Activated CD4-positive, alpha-beta memory T cell treated with anti-CD3 and anti-CD28 coated beads, Interleukin-2, amount 10 ng/mL, durations not matched to agents 7 days and 5 days (primary cell): ENCODE measurements at regions not wholly inside any gene's neighbourhood (a gene's known extent, or its start where the extent isn't known, plus 50 kb on each side); places are given as distances from the start of the nearest gene placed in this dataset.

ENCODE experiments used
- CTCF ChIA-PET: fragments of 350-600 bp; sonication (Branson Sonifier 250); formaldehyde crosslinking; loops from one replicate; lab custom pipeline; 2021; ENCODE audit warnings: antibody characterized with exemption, inconsistent platforms; lab: Charles Lee
- POLR2A ChIA-PET: fragments of 350-600 bp; sonication (Branson Sonifier 250); formaldehyde crosslinking; loops from one replicate; lab custom pipeline; 2021; ENCODE audit warnings: antibody characterized with exemption; lab: Charles Lee
- DNase-seq: peaks from one replicate; pipeline ENCODE4 v3.0.0-alpha.2; 2020
- H3K27ac Mint-ChIP-seq: one replicate; pipeline ENCODE4 v1.8.0; 2021; ENCODE audit warnings: mild to moderate bottlenecking, mixed read lengths
- H3K27me3 Mint-ChIP-seq: one replicate; pipeline ENCODE4 v1.8.0; 2021; ENCODE audit warnings: mixed read lengths
- H3K36me3 Mint-ChIP-seq: one replicate; pipeline ENCODE4 v1.8.0; 2021; ENCODE audit warnings: low read depth, mixed read lengths
- H3K4me1 Mint-ChIP-seq: one replicate; pipeline ENCODE4 v1.8.0; 2021; ENCODE audit warnings: mixed read lengths
- H3K4me3 Mint-ChIP-seq: one replicate; pipeline ENCODE4 v1.8.0; 2021; ENCODE audit warnings: mild to moderate bottlenecking, mixed read lengths
- H3K9me3 Mint-ChIP-seq: one replicate; pipeline ENCODE4 v1.8.0; 2021; ENCODE audit warnings: mixed read lengths

GRCh38 chr2:196338440-196338839, 167.1 kb upstream of the STK17B start:
- no peak overlapping the region for H3K27ac Mint-ChIP-seq
- no peak for DNase-seq

GRCh38 chr2:196341277-196341841, 170.0 kb upstream of the STK17B start:
- H3K9me3 Mint-ChIP-seq, result no peaks in the 10 kb centered on the region
- H3K27me3 Mint-ChIP-seq, result peaks cover 5% of the 10 kb centered on the region
- CTCF ChIA-PET, result interaction anchor here (1.1 kb wide), 1 partner anchor 263 kb away, joined by 4 read pairs; no protein-coding TSS in a partner anchor
- H3K4me3 Mint-ChIP-seq, result no peak overlapping the region
- no peaks in the 10 kb centered on the region for H3K36me3 Mint-ChIP-seq
- POLR2A ChIA-PET, result no interaction called here
- DNase-seq, result no peak
- H3K4me1 Mint-ChIP-seq, result peaks cover 2% of the 10 kb centered on the region
- no peak overlapping the region for H3K27ac Mint-ChIP-seq

More at GRCh38 chr2:196338440-196338839, 167.1 kb upstream of the STK17B start:
- H3K4me3 Mint-ChIP-seq, result no peak overlapping the region
- H3K9me3 Mint-ChIP-seq, result no peaks in the 10 kb centered on the region
- H3K4me1 Mint-ChIP-seq, result peaks cover 2% of the 10 kb centered on the region
- CTCF ChIA-PET, result interaction anchor here (1.1 to 6.3 kb wide), 5 partner anchors 10 to 271 kb away, joined by 3 to 164 read pairs (median 6); partner anchors contain the start of gene DNAH7
- POLR2A ChIA-PET, result interaction anchor here (2.3 kb wide), 1 partner anchor 261 kb away, joined by 7 read pairs; no protein-coding TSS in a partner anchor
- no peaks in the 10 kb centered on the region for H3K36me3 Mint-ChIP-seq
- H3K27me3 Mint-ChIP-seq, result peaks cover 7% of the 10 kb centered on the region

- Mint-ChIP-seq H3K9me3 (no peaks in the 10 kb centered on the region), H3K4me3 (no peak overlapping the region), H3K27me3 (peaks cover 4% of the 10 kb centered on the region), H3K27ac (no peak overlapping the region), H3K36me3 (no peaks in the 10 kb centered on the region), H3K4me1 (no peaks in the 10 kb centered on the region)
- DNase-seq, result no peak
- ChIA-PET CTCF (interaction anchor here (0.6 kb wide), 1 partner anchor 138 kb away, joined by 3 read pairs; no protein-coding TSS in a partner anchor), POLR2A (no interaction called here)
Measured at GRCh38 chr2:196344397-196344796, 173.0 kb upstream of the STK17B start.

GRCh38 chr2:196353717-196354116, 182.3 kb upstream of the STK17B start:
- POLR2A ChIA-PET, result no interaction called here
- DNase-seq, result no peak
- Mint-ChIP-seq H3K4me3 (no peak overlapping the region), H3K36me3 (no peaks in the 10 kb centered on the region), H3K9me3 (peaks cover 11% of the 10 kb centered on the region), H3K27me3 (peaks cover 8% of the 10 kb centered on the region), H3K27ac (no peak overlapping the region), H3K4me1 (no peaks in the 10 kb centered on the region)
- CTCF ChIA-PET, result interaction anchor here (1.5 kb wide), 1 partner anchor 12 kb away, joined by 3 read pairs; no protein-coding TSS in a partner anchor

GRCh38 chr2:196354186-196354585, 182.8 kb upstream of the STK17B start:
- Mint-ChIP-seq H3K4me3 (no peak overlapping the region), H3K27me3 (peaks cover 8% of the 10 kb centered on the region), H3K27ac (no peak overlapping the region), H3K9me3 (peaks cover 11% of the 10 kb centered on the region), H3K36me3 (no peaks in the 10 kb centered on the region), H3K4me1 (no peaks in the 10 kb centered on the region)
- ChIA-PET POLR2A (no interaction called here), CTCF (interaction anchor here (1.5 kb wide), 1 partner anchor 12 kb away, joined by 3 read pairs; no protein-coding TSS in a partner anchor)
- no peak for DNase-seq

GRCh38 chr2:196356332-196356731, 185.0 kb upstream of the STK17B start:
- H3K4me3 Mint-ChIP-seq, result no peak overlapping the region
- CTCF ChIA-PET, result no interaction called here

GRCh38 chr2:196360650-196361049, 189.3 kb upstream of the STK17B start:
- H3K36me3 Mint-ChIP-seq, result no peaks in the 10 kb centered on the region
- peaks cover 2% of the 10 kb centered on the region for H3K27me3 Mint-ChIP-seq
- H3K9me3 Mint-ChIP-seq, result no peaks in the 10 kb centered on the region
- CTCF ChIA-PET, result no interaction called here
- no peak overlapping the region for H3K4me3 Mint-ChIP-seq
- no peak for DNase-seq
- H3K4me1 Mint-ChIP-seq, result peaks cover 14% of the 10 kb centered on the region
- H3K27ac Mint-ChIP-seq, result no peak overlapping the region
- POLR2A ChIA-PET, result interaction anchor here (0.8 kb wide), 1 partner anchor 76 kb away, joined by 3 read pairs; no protein-coding TSS in a partner anchor

More at GRCh38 chr2:196356332-196356731, 185.0 kb upstream of the STK17B start:
- POLR2A ChIA-PET, result interaction anchor here (1.0 kb wide), 1 partner anchor 8 kb away, joined by 3 read pairs; no protein-coding TSS in a partner anchor
- DNase-seq, result no peak
- H3K27me3 Mint-ChIP-seq, result peaks cover 4% of the 10 kb centered on the region
- peaks cover 8% of the 10 kb centered on the region for H3K4me1 Mint-ChIP-seq
- peaks cover 11% of the 10 kb centered on the region for H3K9me3 Mint-ChIP-seq
- no peaks in the 10 kb centered on the region for H3K36me3 Mint-ChIP-seq
- no peak overlapping the region for H3K27ac Mint-ChIP-seq

GRCh38 chr2:196361606-196362326, 190.4 kb upstream of the STK17B start:
- Mint-ChIP-seq H3K4me1 (peaks cover 18% of the 10 kb centered on the region), H3K9me3 (no peaks in the 10 kb centered on the region), H3K36me3 (no peaks in the 10 kb centered on the region), H3K4me3 (no peak overlapping the region), H3K27ac (no peak overlapping the region), H3K27me3 (peaks cover 2% of the 10 kb centered on the region)
- no peak for DNase-seq
- POLR2A ChIA-PET, result no interaction called here
- CTCF ChIA-PET, result interaction anchor here (1.0 to 1.7 kb wide), 2 partner anchors 12 to 293 kb away, joined by 3 to 5 read pairs; partner anchors contain the start of gene DNAH7

- Mint-ChIP-seq H3K36me3 (no peaks in the 10 kb centered on the region), H3K4me1 (peaks cover 18% of the 10 kb centered on the region), H3K27ac (no peak overlapping the region), H3K4me3 (no peak overlapping the region), H3K27me3 (no peaks in the 10 kb centered on the region), H3K9me3 (peaks cover 2% of the 10 kb centered on the region)
- no peak for DNase-seq
- ChIA-PET CTCF (interaction anchor here (1.0 to 2.0 kb wide), 3 partner anchors 10 to 296 kb away, joined by 3 to 6 read pairs (median 5); partner anchors contain the start of gene DNAH7), POLR2A (no interaction called here)
Measured at GRCh38 chr2:196362973-196363549, 191.7 kb upstream of the STK17B start.

GRCh38 chr2:196365145-196365544, 193.8 kb upstream of the STK17B start:
- no peak for DNase-seq
- Mint-ChIP-seq H3K36me3 (no peaks in the 10 kb centered on the region), H3K27ac (no peak overlapping the region), H3K27me3 (no peaks in the 10 kb centered on the region), H3K4me1 (peaks cover 16% of the 10 kb centered on the region), H3K9me3 (peaks cover 2% of the 10 kb centered on the region), H3K4me3 (no peak overlapping the region)
- CTCF ChIA-PET, result interaction anchor here (0.7 to 2.0 kb wide), 5 partner anchors 12 to 297 kb away, joined by 3 to 6 read pairs (median 3); partner anchors contain the start of gene DNAH7
- POLR2A ChIA-PET, result no interaction called here

GRCh38 chr2:196365923-196366322, 194.5 kb upstream of the STK17B start:
- H3K36me3 Mint-ChIP-seq, result no peaks in the 10 kb centered on the region
- ChIA-PET CTCF (interaction anchor here (0.9 to 1.3 kb wide), 3 partner anchors 11 to 88 kb away, joined by 3 read pairs; no protein-coding TSS in a partner anchor), POLR2A (no interaction called here)
- H3K27me3 Mint-ChIP-seq, result no peaks in the 10 kb centered on the region
- H3K27ac Mint-ChIP-seq, result no peak overlapping the region
- H3K4me3 Mint-ChIP-seq, result no peak overlapping the region
- H3K9me3 Mint-ChIP-seq, result peaks cover 2% of the 10 kb centered on the region
- H3K4me1 Mint-ChIP-seq, result peaks cover 10% of the 10 kb centered on the region
- no peak for DNase-seq

GRCh38 chr2:196367633-196368032, 196.3 kb upstream of the STK17B start:
- ChIA-PET CTCF (no interaction called here), POLR2A (no interaction called here)
- no peaks in the 10 kb centered on the region for H3K27me3 Mint-ChIP-seq
- H3K4me1 Mint-ChIP-seq, result peaks cover 10% of the 10 kb centered on the region
- no peaks in the 10 kb centered on the region for H3K36me3 Mint-ChIP-seq
- no peak overlapping the region for H3K27ac Mint-ChIP-seq
- DNase-seq, result no peak
- H3K4me3 Mint-ChIP-seq, result no peak overlapping the region
- H3K9me3 Mint-ChIP-seq, result peaks cover 2% of the 10 kb centered on the region
